Liver (tissue), 8 donors: ENCODE measurements at regions not wholly inside any gene's neighbourhood (a gene's known extent, or its start where the extent isn't known, plus 50 kb on each side); places are given as distances from the start of the nearest gene placed in this dataset.

Experiments
- DNase-seq: peaks from one replicate; pipeline ENCODE4 v3.0.0-alpha.2; 2017; ENCODE audit warnings: low spot score
- H3K27ac ChIP-seq, 2 donors: one replicate each; pipeline ENCODE4 v1.7.0; 2013; ENCODE audit warnings: inconsistent platforms in 2 of 2, low read length in 2 of 2, control low read depth in 1 of 2, low read depth in 1 of 2, mild to moderate bottlenecking in 1 of 2
- H3K27me3 ChIP-seq, 4 donors: one replicate each; pipeline versions ENCODE4 v1.6.1 to v1.7.0; 2013; ENCODE audit warnings: low read length in 3 of 4, inconsistent platforms in 1 of 4, mild to moderate bottlenecking in 1 of 4, moderate library complexity in 1 of 4; ENCODE audit not compliant: control insufficient read depth in 4 of 4, insufficient read depth in 4 of 4
- H3K36me3 ChIP-seq, 4 donors: one replicate each; pipeline versions ENCODE4 v1.6.1 to v1.7.0; 2013; ENCODE audit warnings: low read length in 3 of 4, mild to moderate bottlenecking in 3 of 4, low read depth in 1 of 4, moderate library complexity in 1 of 4; ENCODE audit not compliant: control insufficient read depth in 4 of 4, insufficient read depth in 3 of 4
- H3K4me1 ChIP-seq, 4 donors: one replicate each; pipeline versions ENCODE4 v1.6.1 to v1.7.0; 2013; ENCODE audit warnings: low read length in 3 of 4, mild to moderate bottlenecking in 3 of 4, moderate library complexity in 1 of 4; ENCODE audit not compliant: control insufficient read depth in 4 of 4, insufficient read depth in 4 of 4
- H3K4me3 ChIP-seq, 3 donors: one replicate each; pipeline versions ENCODE4 v1.6.1 to v1.7.0; 2013; ENCODE audit warnings: low read length in 3 of 3, control low read depth in 1 of 3, low read depth in 1 of 3, mild to moderate bottlenecking in 1 of 3
- H3K9ac ChIP-seq, 2 donors: one replicate each; pipeline ENCODE4 v1.7.0; 2013; ENCODE audit warnings: low read length in 2 of 2, mild to moderate bottlenecking in 2 of 2, moderate library complexity in 2 of 2, control low read depth in 1 of 2, low read depth in 1 of 2
- H3K9me3 ChIP-seq, 4 donors: one replicate each; pipeline versions ENCODE4 v1.6.1 to v1.7.0; 2013; ENCODE audit warnings: low read length in 3 of 4; ENCODE audit not compliant: control insufficient read depth in 4 of 4
- FOXA1 ChIP-seq: IDR thresholded peaks from 2 replicates; pipeline ENCODE4 v1.6.1; 2016; ENCODE audit warnings: antibody characterized with exemption
- FOXA2 ChIP-seq: IDR thresholded peaks from 2 replicates; pipeline ENCODE4 v1.6.1; 2016; ENCODE audit warnings: antibody characterized with exemption
- GABPA ChIP-seq, 2 donors: IDR thresholded peaks in 1 of 2; conservative IDR thresholded peaks in 1 of 2; 2 replicates each; pipeline ENCODE4 v1.6.1; 2016; ENCODE audit warnings: antibody characterized with exemption in 2 of 2, mild to moderate bottlenecking in 1 of 2, moderate library complexity in 1 of 2
- HNF4A ChIP-seq, 2 donors: conservative IDR thresholded peaks; 2 replicates each; pipeline ENCODE4 v1.6.1; 2016; ENCODE audit warnings: antibody characterized with exemption in 2 of 2, mild to moderate bottlenecking in 2 of 2
- HNF4G ChIP-seq: IDR thresholded peaks from 2 replicates; pipeline ENCODE4 v1.6.1; 2016; ENCODE audit warnings: antibody characterized with exemption
- JUND ChIP-seq, 2 donors: IDR thresholded peaks; 2 replicates each; pipeline ENCODE4 v1.6.1; 2016; ENCODE audit warnings: antibody characterized with exemption in 2 of 2
- MAX ChIP-seq: IDR thresholded peaks from 2 replicates; pipeline ENCODE4 v1.6.1; 2016; ENCODE audit warnings: antibody characterized with exemption
- NR2F2 ChIP-seq: IDR thresholded peaks from 2 replicates; pipeline ENCODE4 v1.6.1; 2016; ENCODE audit warnings: antibody characterized with exemption
- RAD21 ChIP-seq, 2 donors: IDR thresholded peaks; 2 replicates each; pipeline ENCODE4 v1.6.1; 2016; ENCODE audit warnings: antibody characterized with exemption in 2 of 2, mild to moderate bottlenecking in 2 of 2
- RXRA ChIP-seq, 2 donors: IDR thresholded peaks; 2 replicates each; pipeline ENCODE4 v1.6.1; 2017 to 2018; ENCODE audit warnings: antibody characterized with exemption in 2 of 2, mild to moderate bottlenecking in 1 of 2
- TAF1 ChIP-seq: conservative IDR thresholded peaks from 2 replicates; pipeline ENCODE4 v1.6.1; 2016; ENCODE audit warnings: antibody characterized with exemption, mild to moderate bottlenecking
- YY1 ChIP-seq: IDR thresholded peaks from 2 replicates; pipeline ENCODE4 v1.6.1; 2016; ENCODE audit warnings: antibody characterized with exemption, mild to moderate bottlenecking
- ZBTB33 ChIP-seq: IDR thresholded peaks from 2 replicates; pipeline ENCODE4 v1.6.1; 2016; ENCODE audit warnings: antibody characterized with exemption
- WGBS: extraction: QIAGEN DNeasy Blood & Tissue Kit; methylation state at CpG from one replicate; pipeline ENCODE4 v1.1.7; 2013; 5-methylcytosine and 5-hydroxymethylcytosine counted together
- TF ChIP-seq, protein P1 (sequence below): fragments of 150-350 bp; IDR thresholded peaks from 2 replicates; pipeline ENCODE4 v1.5.1; 2017; ENCODE audit warnings: improper control_type of control experiment, low read depth, low read length; ENCODE audit not compliant: missing input control
- TF ChIP-seq, protein P2 (sequence below): IDR thresholded peaks from 2 replicates; pipeline ENCODE4 v1.6.1; 2016; ENCODE audit warnings: antibody characterized with exemption
- donor health status: healthy.
- donor health status: healthy.
- donor health status: healthy.
- donor health status: healthy.
- donor health status: healthy.

DNA sequence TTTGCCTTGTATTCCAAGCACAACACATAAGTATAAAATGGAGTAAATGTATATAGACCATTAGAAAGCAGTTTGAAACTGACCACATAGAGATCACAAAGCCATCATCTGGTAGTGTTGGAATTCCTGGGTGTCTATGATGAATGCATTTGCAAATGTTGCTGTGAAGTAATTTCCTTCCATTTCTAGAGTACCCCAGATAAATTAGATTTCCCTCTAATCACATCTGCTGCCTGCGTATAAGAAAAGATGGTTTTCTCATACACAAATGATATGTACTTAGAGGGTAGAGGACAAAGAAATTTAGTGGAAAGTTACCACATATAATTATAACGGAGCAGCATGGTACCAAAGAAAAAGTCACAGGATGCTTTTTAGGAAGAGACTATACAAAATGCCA, 1117.8 kb downstream of the IGSF11 start:
- Histone ChIP-seq H3K27me3 (no peaks in the 10 kb centered on the region), H3K9ac (no peak overlapping the region), H3K36me3 (no peaks in the 10 kb centered on the region), H3K4me3 (no peak overlapping the region), H3K4me1 (no peaks in the 10 kb centered on the region), H3K9me3 (no peaks in the 10 kb centered on the region), H3K27ac (no peak overlapping the region)
- 83% methylated on average over 2 of the region's 2 CpGs for WGBS
- DNase-seq = no peak
- TF ChIP-seq TAF1 (no peak), NR2F2 (no peak), JUND (IDR thresholded peaks at IDR 0.05) (no peak), HNF4A (conservative IDR thresholded peaks at IDR 0.05) (no peak), GABPA (IDR thresholded peaks at IDR 0.05 in 1 of 2, conservative IDR thresholded peaks at IDR 0.05 in 1 of 2) (no peak), RXRA (IDR thresholded peaks at IDR 0.05) (no peak), ZBTB33 (no peak)
- TF ChIP-seq, protein P1, sequence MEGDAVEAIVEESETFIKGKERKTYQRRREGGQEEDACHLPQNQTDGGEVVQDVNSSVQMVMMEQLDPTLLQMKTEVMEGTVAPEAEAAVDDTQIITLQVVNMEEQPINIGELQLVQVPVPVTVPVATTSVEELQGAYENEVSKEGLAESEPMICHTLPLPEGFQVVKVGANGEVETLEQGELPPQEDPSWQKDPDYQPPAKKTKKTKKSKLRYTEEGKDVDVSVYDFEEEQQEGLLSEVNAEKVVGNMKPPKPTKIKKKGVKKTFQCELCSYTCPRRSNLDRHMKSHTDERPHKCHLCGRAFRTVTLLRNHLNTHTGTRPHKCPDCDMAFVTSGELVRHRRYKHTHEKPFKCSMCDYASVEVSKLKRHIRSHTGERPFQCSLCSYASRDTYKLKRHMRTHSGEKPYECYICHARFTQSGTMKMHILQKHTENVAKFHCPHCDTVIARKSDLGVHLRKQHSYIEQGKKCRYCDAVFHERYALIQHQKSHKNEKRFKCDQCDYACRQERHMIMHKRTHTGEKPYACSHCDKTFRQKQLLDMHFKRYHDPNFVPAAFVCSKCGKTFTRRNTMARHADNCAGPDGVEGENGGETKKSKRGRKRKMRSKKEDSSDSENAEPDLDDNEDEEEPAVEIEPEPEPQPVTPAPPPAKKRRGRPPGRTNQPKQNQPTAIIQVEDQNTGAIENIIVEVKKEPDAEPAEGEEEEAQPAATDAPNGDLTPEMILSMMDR = no peak

DNA sequence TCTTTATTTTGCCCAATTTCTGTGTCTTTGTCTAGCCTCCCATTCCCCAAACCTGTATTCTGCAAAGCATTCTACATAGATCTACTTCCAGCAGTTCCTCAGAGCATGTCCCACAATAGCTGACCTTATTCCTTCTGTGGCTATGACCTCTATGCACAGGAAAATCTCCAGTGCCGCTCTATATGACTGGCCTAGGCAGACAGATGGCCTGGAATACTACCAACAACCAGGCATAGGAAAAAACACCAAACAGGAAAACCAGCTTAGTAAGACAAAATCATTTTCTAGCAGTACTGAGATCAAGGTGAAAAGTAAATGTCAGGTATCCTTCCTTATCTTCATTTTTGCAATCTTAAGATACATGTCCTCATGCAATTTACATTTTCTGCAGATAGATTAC, 1115.0 kb downstream of the IGSF11 start:
- Histone ChIP-seq H3K27me3 (no peaks in the 10 kb centered on the region), H3K9ac (no peak overlapping the region), H3K27ac (no peak overlapping the region), H3K9me3 (no peaks in the 10 kb centered on the region), H3K4me3 (no peak overlapping the region), H3K4me1 (no peaks in the 10 kb centered on the region), H3K36me3 (no peaks in the 10 kb centered on the region)
- no peak for DNase-seq
- TF ChIP-seq YY1 (no peak), FOXA2 (no peak), MAX (no peak), RAD21 (IDR thresholded peaks at IDR 0.05) (no peak), NR2F2 (no peak), HNF4G (no peak), HNF4A (conservative IDR thresholded peaks at IDR 0.05) (no peak), FOXA1 (no peak), ZBTB33 (no peak)
- TF ChIP-seq, protein P2, sequence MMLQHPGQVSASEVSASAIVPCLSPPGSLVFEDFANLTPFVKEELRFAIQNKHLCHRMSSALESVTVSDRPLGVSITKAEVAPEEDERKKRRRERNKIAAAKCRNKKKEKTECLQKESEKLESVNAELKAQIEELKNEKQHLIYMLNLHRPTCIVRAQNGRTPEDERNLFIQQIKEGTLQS = no peak
- 69% methylated on average over 1 of the region's 1 CpG for WGBS
